GM23338 (cell line): ENCODE measurements at regions not wholly inside any gene's neighbourhood (a gene's known extent, or its start where the extent isn't known, plus 50 kb on each side); places are given as distances from the start of the nearest gene placed in this dataset.

Experiments used
- ATAC-seq: fragments of 200-7000 bp; cut with Tn5 transposase; 3 replicates; pipeline ENCODE4 v1.9.1; 2020
- DNase-seq: peaks from one replicate; pipeline ENCODE4 v3.0.0-alpha.2; 2015; ENCODE audit warnings: low spot score
- H2AFZ ChIP-seq: fragments of 200-600 bp; sonication (generic); 2 replicates; pipeline ENCODE4 v1.8.0; 2016; ENCODE audit warnings: antibody characterized with exemption, mild to moderate bottlenecking, moderate library complexity
- H3F3A ChIP-seq: fragments of 200-600 bp; sonication (generic); replicated peaks from 2 replicates; pipeline ENCODE4 v1.8.0; 2017; ENCODE audit warnings: antibody characterized with exemption, mixed run types, low read depth
- H3K27ac ChIP-seq: fragments of 200-600 bp; sonication (generic); 2 replicates; pipeline ENCODE4 v1.6.1; 2016; ENCODE audit warnings: low read depth
- H3K27me3 ChIP-seq: fragments of 200-600 bp; sonication (generic); 2 replicates; pipeline ENCODE4 v1.8.0; 2016; ENCODE audit warnings: mild to moderate bottlenecking, mixed run types, moderate library complexity; ENCODE audit not compliant: insufficient read depth
- H3K36me3 ChIP-seq: fragments of 200-600 bp; sonication (generic); 2 replicates; pipeline ENCODE4 v1.8.0; 2016; ENCODE audit warnings: mild to moderate bottlenecking; ENCODE audit not compliant: insufficient read depth
- H3K4me1 ChIP-seq: fragments of 200-600 bp; sonication (generic); 2 replicates; pipeline ENCODE4 v1.8.0; 2016; ENCODE audit warnings: mild to moderate bottlenecking, moderate library complexity; ENCODE audit not compliant: insufficient read depth
- H3K4me2 ChIP-seq: fragments of 200-600 bp; sonication (generic); 2 replicates; pipeline ENCODE4 v1.7.1; 2017; ENCODE audit warnings: mixed run types
- H3K4me3 ChIP-seq: fragments of 200-600 bp; sonication (generic); 2 replicates; pipeline ENCODE4 v1.6.1; 2016; ENCODE audit warnings: mixed run types
- H3K79me2 ChIP-seq: fragments of 200-600 bp; sonication (generic); replicated peaks from 2 replicates; pipeline ENCODE4 v1.8.0; 2017; ENCODE audit warnings: mild to moderate bottlenecking; ENCODE audit not compliant: insufficient read depth
- H3K9me2 ChIP-seq: fragments of 200-600 bp; sonication (generic); 2 replicates; pipeline ENCODE4 v1.8.0; 2017; ENCODE audit not compliant: insufficient read depth
- H4K20me1 ChIP-seq: fragments of 200-600 bp; sonication (generic); replicated peaks from 2 replicates; pipeline ENCODE4 v1.8.0; 2017; ENCODE audit warnings: mild to moderate bottlenecking; ENCODE audit not compliant: insufficient read depth
- H3K27ac Mint-ChIP-seq: 2 replicates; pipeline ENCODE4 v1.8.0; 2020; ENCODE audit warnings: inconsistent platforms, mild to moderate bottlenecking, moderate library complexity, mixed read lengths
- H3K27me3 Mint-ChIP-seq: 3 replicates; pipeline ENCODE4 v1.8.0; 2022; ENCODE audit warnings: low read depth, mild to moderate bottlenecking, moderate library complexity, mixed read lengths, inconsistent platforms; ENCODE audit not compliant: insufficient read depth, poor library complexity
- H3K36me3 Mint-ChIP-seq: 3 replicates; pipeline ENCODE4 v1.8.0; 2021; ENCODE audit warnings: low read depth, mild to moderate bottlenecking, inconsistent platforms, moderate library complexity, mixed read lengths
- H3K4me1 Mint-ChIP-seq: 3 replicates; pipeline ENCODE4 v1.8.0; 2020; ENCODE audit warnings: mild to moderate bottlenecking, inconsistent platforms, mixed read lengths
- H3K4me3 Mint-ChIP-seq: 3 replicates; pipeline ENCODE4 v1.8.0; 2021; ENCODE audit warnings: moderate library complexity, mild to moderate bottlenecking, inconsistent platforms, mixed read lengths
- H3K9me3 Mint-ChIP-seq: 3 replicates; pipeline ENCODE4 v1.8.0; 2020; ENCODE audit warnings: moderate library complexity, mild to moderate bottlenecking, inconsistent platforms, mixed read lengths
- CREB1 ChIP-seq: fragments of 250-450 bp; sonication (Bioruptor Pico); IDR thresholded peaks from 2 replicates; pipeline ENCODE4 v1.5.0; 2020; ENCODE audit warnings: low read depth, mild to moderate bottlenecking, moderate library complexity
- EZH2 ChIP-seq: fragments of 200-600 bp; sonication (generic); IDR thresholded peaks from one replicate; pipeline ENCODE4 v1.8.0; 2017; ENCODE audit warnings: antibody characterized with exemption, mild to moderate bottlenecking, low read depth; ENCODE audit not compliant: unreplicated experiment
- EZH2phosphoT487 ChIP-seq: fragments of 200-600 bp; sonication (generic); IDR thresholded peaks from one replicate; pipeline ENCODE4 v1.8.1; 2018; ENCODE audit warnings: antibody characterized with exemption; ENCODE audit not compliant: unreplicated experiment
- NANOG ChIP-seq: IDR thresholded peaks from 2 replicates; pipeline ENCODE4 v1.6.1; 2016; ENCODE audit warnings: antibody characterized with exemption, borderline replicate concordance
- POLR2AphosphoS5 ChIP-seq: IDR thresholded peaks from 2 replicates; pipeline ENCODE4 v1.6.1; 2016; ENCODE audit warnings: antibody characterized with exemption, low read depth
- ZNF462 ChIP-seq: fragments of 250-450 bp; sonication (Bioruptor Pico); IDR thresholded peaks from 2 replicates; pipeline ENCODE4 v1.5.0; 2020; ENCODE audit warnings: mild to moderate bottlenecking, moderate library complexity
- TF ChIP-seq, protein P1 (sequence below): IDR thresholded peaks from 2 replicates; pipeline ENCODE4 v1.6.1; 2016; ENCODE audit warnings: antibody characterized with exemption
- TF ChIP-seq, protein P2 (sequence below): IDR thresholded peaks from one replicate; pipeline ENCODE4 v1.6.1; 2018; ENCODE audit warnings: antibody characterized with exemption; ENCODE audit not compliant: unreplicated experiment

- no peak for TF ChIP-seq ZNF462 (CRISPR knock-in tag)
- TF ChIP-seq POLR2AphosphoS5 = no peak
These were observed 646.2 kb downstream of the ADGRL2 start (continued) for GRCh38 chr1:82446955-82447354.

GRCh38 chr1:82446236-82446635 lies 645.5 kb downstream of the ADGRL2 start:
- Mint-ChIP-seq H3K36me3 (no peaks in the 10 kb centered on the region), H3K27ac (0 out of 2 replicates have a peak overlapping the region, but pooled peaks have one; percentile 49), H3K4me3 (no peak overlapping the region), H3K9me3 (0 out of 3 replicates have a peak, but pooled peaks cover 2% of the 10 kb centered on the region), H3K27me3 (no peaks in the 10 kb centered on the region), H3K4me1 (0 out of 3 replicates have a peak, but pooled peaks cover 4% of the 10 kb centered on the region)
- Histone ChIP-seq H3K27ac (no peak overlapping the region), H3K27me3 (no peaks in the 10 kb centered on the region), H3K79me2 (no peaks in the 10 kb centered on the region), H4K20me1 (no peaks in the 10 kb centered on the region), H3K4me3 (no peak overlapping the region), H3K4me1 (no peaks in the 10 kb centered on the region; the same call in 1 of the 2 replicates), H2AFZ (no peak overlapping the region), H3K36me3 (no peaks in the 10 kb centered on the region), H3F3A (no peaks in the 10 kb centered on the region), H3K9me2 (no peaks in the 10 kb centered on the region), H3K4me2 (no peak overlapping the region)
- ATAC-seq (no peak), DNase-seq (no peak)
- TF ChIP-seq NANOG = no peak
- no peak for TF ChIP-seq EZH2
- TF ChIP-seq EZH2phosphoT487 = no peak
- no peak for TF ChIP-seq CREB1 (CRISPR knock-in tag)
- TF ChIP-seq POLR2AphosphoS5 = no peak
- TF ChIP-seq, protein P1, sequence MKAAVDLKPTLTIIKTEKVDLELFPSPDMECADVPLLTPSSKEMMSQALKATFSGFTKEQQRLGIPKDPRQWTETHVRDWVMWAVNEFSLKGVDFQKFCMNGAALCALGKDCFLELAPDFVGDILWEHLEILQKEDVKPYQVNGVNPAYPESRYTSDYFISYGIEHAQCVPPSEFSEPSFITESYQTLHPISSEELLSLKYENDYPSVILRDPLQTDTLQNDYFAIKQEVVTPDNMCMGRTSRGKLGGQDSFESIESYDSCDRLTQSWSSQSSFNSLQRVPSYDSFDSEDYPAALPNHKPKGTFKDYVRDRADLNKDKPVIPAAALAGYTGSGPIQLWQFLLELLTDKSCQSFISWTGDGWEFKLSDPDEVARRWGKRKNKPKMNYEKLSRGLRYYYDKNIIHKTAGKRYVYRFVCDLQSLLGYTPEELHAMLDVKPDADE = no peak
- TF ChIP-seq, protein P2, sequence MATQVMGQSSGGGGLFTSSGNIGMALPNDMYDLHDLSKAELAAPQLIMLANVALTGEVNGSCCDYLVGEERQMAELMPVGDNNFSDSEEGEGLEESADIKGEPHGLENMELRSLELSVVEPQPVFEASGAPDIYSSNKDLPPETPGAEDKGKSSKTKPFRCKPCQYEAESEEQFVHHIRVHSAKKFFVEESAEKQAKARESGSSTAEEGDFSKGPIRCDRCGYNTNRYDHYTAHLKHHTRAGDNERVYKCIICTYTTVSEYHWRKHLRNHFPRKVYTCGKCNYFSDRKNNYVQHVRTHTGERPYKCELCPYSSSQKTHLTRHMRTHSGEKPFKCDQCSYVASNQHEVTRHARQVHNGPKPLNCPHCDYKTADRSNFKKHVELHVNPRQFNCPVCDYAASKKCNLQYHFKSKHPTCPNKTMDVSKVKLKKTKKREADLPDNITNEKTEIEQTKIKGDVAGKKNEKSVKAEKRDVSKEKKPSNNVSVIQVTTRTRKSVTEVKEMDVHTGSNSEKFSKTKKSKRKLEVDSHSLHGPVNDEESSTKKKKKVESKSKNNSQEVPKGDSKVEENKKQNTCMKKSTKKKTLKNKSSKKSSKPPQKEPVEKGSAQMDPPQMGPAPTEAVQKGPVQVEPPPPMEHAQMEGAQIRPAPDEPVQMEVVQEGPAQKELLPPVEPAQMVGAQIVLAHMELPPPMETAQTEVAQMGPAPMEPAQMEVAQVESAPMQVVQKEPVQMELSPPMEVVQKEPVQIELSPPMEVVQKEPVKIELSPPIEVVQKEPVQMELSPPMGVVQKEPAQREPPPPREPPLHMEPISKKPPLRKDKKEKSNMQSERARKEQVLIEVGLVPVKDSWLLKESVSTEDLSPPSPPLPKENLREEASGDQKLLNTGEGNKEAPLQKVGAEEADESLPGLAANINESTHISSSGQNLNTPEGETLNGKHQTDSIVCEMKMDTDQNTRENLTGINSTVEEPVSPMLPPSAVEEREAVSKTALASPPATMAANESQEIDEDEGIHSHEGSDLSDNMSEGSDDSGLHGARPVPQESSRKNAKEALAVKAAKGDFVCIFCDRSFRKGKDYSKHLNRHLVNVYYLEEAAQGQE = no peak
